ENCODE measurements at regions not wholly inside any gene's neighbourhood (a gene's known extent, or its start where the extent isn't known, plus 50 kb on each side); places are given as distances from the start of the nearest gene placed in this dataset.

DNA sequence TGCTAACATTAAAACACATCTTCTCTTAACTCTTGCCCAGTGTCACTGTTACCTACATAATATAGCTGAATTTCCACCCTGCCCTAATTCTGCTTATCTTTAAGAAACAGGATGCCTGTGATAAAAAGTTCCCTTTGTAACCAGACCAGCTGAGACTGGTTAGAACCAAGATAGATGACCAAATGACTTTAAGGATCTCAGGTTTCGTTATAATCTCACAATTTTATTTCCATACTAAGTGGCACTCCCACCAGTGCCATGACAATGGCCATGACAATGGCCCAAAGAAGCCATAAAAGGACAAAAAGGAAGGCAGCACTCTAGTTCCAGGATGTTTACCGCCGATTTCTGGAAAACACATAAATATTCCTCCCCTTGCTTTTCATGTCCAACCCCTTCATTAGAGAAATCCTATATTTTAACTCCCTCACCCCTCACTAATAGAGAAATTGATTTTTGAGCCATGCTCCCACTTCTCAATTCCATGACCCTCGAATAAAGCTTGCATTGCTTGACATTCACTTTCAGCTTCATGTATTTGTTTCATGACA lies 126.1 kb downstream of the ELAPOR2 start:
- TF ChIP-seq TAF1 (IDR thresholded peaks at IDR 0.05; ENCODE audit: borderline replicate concordance, low read depth, low read length) (no peak), POLR2A (IDR thresholded peaks at IDR 0.05; ENCODE audit: low read depth, low read length) (no peak), POLR2AphosphoS5 (IDR thresholded peaks at IDR 0.05; ENCODE audit: low read depth, low read length) (no peak)
- FAIRE-seq = no peak
- DNase-seq (ENCODE audit: insufficient read length) = no peak

DNA sequence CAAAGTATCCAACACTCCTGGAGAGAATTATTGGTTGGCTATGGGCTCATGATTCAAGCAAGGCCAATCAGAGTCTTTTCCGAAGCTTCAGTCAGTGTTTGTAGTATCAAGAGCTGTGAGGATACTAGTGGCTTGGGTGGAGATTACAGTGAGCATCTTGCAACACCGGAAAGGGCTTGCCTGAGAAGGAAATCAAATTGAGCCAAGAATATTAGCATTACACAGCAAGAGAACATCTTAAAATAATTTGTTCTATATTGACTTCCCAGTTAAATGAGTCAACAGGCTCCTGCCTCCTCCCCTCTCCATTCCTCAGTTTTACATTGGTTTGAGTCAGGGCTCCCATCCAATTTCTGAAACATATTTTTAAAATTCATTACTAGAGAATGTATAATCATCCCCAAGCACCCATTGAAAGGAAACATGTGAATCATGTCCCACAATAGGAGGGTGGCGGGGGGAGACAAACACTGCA lies 127.4 kb downstream of the ELAPOR2 start:
- TF ChIP-seq POLR2AphosphoS5 (IDR thresholded peaks at IDR 0.05; ENCODE audit: low read depth, low read length) (no peak), TAF1 (IDR thresholded peaks at IDR 0.05; ENCODE audit: borderline replicate concordance, low read depth, low read length) (no peak), POLR2A (IDR thresholded peaks at IDR 0.05; ENCODE audit: low read depth, low read length) (no peak)
- DNase-seq (ENCODE audit: insufficient read length) (no peak), FAIRE-seq (no peak)

DNA sequence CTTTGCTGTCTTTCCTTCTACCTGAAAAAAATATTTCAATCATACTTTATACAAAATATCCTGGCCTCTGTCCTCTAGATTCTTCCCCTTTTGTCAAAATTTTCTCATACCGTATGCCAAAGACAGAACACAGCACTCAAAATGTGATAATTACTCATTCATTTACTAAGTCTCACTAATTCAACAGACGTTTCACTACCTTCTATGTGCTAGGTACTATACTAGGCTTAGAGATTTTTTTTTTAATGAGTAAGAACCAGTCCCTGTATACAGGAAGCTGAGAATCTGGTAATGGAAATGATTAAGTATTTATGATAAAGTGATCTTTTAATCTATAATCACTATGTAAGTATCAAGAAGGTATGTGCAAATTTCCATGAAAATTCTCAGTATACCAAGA lies 128.0 kb downstream of the ELAPOR2 start:
- FAIRE-seq (no peak), DNase-seq (ENCODE audit: insufficient read length) (no peak)
- TF ChIP-seq POLR2AphosphoS5 (IDR thresholded peaks at IDR 0.05; ENCODE audit: low read depth, low read length) (no peak), POLR2A (IDR thresholded peaks at IDR 0.05; ENCODE audit: low read depth, low read length) (no peak), TAF1 (IDR thresholded peaks at IDR 0.05; ENCODE audit: borderline replicate concordance, low read depth, low read length) (no peak)

DNA sequence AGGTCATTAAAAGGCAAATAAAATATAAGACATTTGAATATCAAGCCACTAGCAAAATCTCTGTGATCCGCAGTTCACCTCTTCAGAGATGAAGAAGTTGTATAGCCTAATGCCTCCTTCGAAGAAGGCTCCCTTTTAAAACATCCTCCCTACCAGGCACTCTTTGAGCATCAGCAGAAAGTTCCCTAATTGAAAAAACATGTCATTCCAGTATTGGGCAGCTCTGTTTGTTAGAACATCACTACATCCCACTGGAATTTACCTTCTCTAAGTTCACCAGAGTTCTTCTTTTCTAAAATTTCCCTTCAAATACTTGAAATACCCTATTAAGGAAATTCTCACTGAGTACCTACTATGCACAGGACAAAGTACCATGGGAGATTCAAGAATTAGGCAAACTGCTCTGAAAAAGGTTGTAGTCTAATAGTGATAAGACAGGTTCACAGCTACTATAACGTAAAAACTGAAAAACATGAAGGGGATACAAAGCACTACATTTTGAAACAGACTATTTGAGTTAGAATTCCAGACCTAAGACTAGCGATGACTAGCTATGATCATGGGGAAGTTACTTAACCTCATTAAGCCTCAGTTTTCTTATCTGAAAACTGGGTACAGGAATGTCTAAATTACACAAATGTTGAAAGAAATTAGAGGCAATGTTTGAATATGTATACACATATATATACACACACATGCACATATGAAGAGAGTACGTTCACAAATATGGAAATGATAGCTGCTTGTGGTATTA lies 128.7 kb downstream of the ELAPOR2 start:
- FAIRE-seq (peak; percentile 50), DNase-seq (ENCODE audit: insufficient read length) (no peak)
- TF ChIP-seq POLR2AphosphoS5 (IDR thresholded peaks at IDR 0.05; ENCODE audit: low read depth, low read length) (no peak), TAF1 (IDR thresholded peaks at IDR 0.05; ENCODE audit: borderline replicate concordance, low read depth, low read length) (no peak), POLR2A (IDR thresholded peaks at IDR 0.05; ENCODE audit: low read depth, low read length) (no peak)

DNA sequence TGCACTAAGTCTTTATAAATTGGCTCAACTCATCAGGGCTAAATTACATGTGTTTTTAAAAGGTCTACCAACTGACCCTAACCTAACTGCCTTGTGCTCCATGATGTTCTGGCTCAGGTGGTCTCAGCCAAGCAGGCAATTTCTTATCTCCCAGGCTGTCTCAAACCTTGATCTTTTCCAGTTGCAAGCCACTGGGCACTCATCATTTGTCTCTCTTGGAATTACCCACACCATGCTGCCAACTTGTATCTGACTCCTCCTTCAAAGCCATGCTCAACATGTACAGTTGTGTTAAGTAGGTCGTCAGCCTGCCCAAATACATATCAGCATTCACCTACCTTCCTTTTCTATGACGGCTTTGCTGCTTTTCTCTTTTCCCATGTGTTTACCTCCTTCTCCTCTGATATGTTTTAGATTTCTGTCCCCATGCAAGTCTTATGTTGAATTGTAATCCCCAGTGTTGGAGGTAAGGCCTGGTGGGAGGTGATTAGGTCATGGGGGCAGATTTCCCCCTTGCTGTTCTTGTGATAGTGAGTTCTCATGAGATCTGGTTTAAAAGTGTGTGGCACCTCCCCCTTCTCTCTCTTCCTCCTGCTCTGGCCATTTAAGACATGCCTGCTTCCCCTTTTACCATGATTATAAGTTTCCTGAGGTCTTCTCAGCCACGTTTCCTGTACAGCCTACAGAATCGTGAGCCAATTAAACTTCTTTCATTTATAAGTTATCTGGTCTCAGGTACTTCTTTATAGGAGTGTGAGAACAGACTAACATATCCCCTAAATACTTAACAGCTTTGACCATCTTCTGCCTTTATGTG lies 130.0 kb downstream of the ELAPOR2 start:
- peak; percentile 80 for FAIRE-seq
- DNase-seq (ENCODE audit: insufficient read length) = no peak
- TF ChIP-seq TAF1 (IDR thresholded peaks at IDR 0.05; ENCODE audit: borderline replicate concordance, low read depth, low read length) (no peak), POLR2A (IDR thresholded peaks at IDR 0.05; ENCODE audit: low read depth, low read length) (no peak), POLR2AphosphoS5 (IDR thresholded peaks at IDR 0.05; ENCODE audit: low read depth, low read length) (no peak)

DNA sequence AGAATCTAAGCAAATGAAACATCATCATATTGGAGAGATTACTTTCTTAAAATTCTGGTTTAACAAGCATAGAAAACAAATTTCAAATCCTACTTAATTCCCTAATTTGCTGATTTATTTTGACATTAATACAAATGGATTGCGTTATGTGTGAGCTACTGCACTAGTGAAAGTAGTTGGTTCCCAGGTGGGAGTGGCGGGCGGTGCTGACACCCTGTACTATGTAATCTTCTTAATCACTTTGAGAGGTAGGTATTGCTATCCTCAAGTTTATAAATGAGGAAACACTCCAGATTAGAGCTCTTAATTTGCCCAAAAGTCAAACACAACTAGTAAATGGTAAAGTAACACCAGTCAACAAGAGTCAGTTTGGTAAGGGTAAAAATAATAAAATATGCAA lies 131.1 kb downstream of the ELAPOR2 start:
- DNase-seq (ENCODE audit: insufficient read length) (no peak), FAIRE-seq (no peak)
- TF ChIP-seq POLR2A (IDR thresholded peaks at IDR 0.05; ENCODE audit: low read depth, low read length) (no peak), POLR2AphosphoS5 (IDR thresholded peaks at IDR 0.05; ENCODE audit: low read depth, low read length) (no peak), TAF1 (IDR thresholded peaks at IDR 0.05; ENCODE audit: borderline replicate concordance, low read depth, low read length) (no peak)

DNA sequence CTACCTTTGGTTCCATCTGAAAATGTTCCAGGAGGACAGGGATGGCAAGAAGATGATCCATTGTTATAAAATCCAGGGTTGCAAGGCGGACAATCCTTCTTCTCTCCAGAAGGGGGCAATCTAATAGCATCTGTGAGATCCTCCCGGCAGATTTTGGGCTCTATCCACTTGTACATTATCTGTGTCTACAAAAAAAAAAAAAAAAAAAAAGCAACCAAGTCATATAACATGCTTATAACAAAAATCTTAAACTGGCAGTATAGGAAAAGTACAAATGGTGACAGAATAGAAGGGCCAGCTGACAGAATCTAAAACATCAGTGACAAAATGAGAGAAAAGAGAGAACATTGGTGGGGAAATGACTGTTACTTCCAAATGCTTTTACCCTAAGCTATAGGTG lies 132.7 kb downstream of the ELAPOR2 start:
- peak; percentile 92 for FAIRE-seq
- no peak for DNase-seq (ENCODE audit: insufficient read length)
- TF ChIP-seq POLR2AphosphoS5 (IDR thresholded peaks at IDR 0.05; ENCODE audit: low read depth, low read length) = no peak
- no peak for TF ChIP-seq TAF1 (IDR thresholded peaks at IDR 0.05; ENCODE audit: borderline replicate concordance, low read depth, low read length)
- TF ChIP-seq POLR2A (IDR thresholded peaks at IDR 0.05; ENCODE audit: low read depth, low read length) = no peak

DNA sequence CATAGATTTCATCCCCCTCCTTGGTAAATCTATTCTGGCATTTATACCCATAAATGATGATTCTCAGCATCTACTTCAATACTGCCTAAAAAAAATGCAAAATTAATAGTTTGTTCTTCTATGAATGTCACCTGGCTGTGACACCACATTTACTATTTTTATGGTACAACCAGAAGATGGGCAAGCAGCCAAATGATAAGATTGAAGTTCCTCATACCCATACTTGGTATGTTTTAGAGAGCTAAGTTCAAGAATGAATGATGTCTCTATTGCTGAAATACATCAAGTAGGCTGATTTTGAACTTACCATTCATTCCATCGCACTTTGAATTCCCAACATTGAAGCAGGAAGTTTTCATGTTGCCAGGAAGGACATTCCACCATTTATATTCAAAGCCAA lies 134.2 kb downstream of the ELAPOR2 start:
- no peak for DNase-seq (ENCODE audit: insufficient read length)
- peak; percentile 58 for FAIRE-seq
- TF ChIP-seq POLR2A (IDR thresholded peaks at IDR 0.05; ENCODE audit: low read depth, low read length) (no peak), POLR2AphosphoS5 (IDR thresholded peaks at IDR 0.05; ENCODE audit: low read depth, low read length) (no peak), TAF1 (IDR thresholded peaks at IDR 0.05; ENCODE audit: borderline replicate concordance, low read depth, low read length) (no peak)

DNA sequence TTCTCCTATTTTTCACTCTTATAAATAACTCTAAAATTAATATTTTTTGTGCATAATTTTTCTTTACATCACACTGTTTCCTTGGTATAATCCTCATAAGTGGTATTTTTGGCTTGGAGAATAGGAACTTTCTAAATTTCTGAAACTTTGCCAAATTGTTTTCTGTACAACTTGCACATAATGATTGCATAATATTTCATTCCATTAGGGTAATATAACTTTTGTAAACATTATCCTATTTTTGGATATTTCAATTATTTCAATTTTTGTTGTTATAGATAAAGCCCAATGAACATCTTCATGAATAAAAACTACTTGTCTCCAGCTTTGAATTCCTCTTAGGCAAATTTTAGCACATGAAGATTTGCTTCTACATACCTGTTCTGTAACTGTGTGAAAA lies 135.9 kb downstream of the ELAPOR2 start:
- FAIRE-seq = no peak

DNA sequence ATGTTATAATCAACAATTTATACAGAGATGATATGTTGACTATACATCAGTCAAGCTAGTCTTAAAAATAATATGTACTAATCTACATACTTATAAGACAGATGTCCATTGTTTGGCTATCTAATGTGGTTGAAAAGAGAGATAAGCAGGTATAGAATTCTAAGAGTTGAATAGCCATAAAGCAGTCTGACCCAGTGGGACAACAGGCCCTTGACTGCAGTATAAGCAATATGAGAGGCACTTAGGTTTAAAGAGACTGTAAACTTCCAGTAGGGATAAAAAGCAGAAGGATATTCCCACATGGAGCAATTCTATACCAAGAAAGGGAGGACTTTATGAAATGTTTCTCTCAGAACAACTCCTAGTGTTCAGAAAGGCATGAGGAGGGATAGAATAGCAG lies 139.3 kb downstream of the ELAPOR2 start:
- FAIRE-seq (no peak), DNase-seq (ENCODE audit: insufficient read length) (no peak)
- no peak for TF ChIP-seq POLR2AphosphoS5 (IDR thresholded peaks at IDR 0.05; ENCODE audit: low read depth, low read length)

More for the DNA sequence above, 135.9 kb downstream of the ELAPOR2 start:
- no peak for DNase-seq (ENCODE audit: insufficient read length)
- TF ChIP-seq TAF1 (IDR thresholded peaks at IDR 0.05; ENCODE audit: borderline replicate concordance, low read depth, low read length) (no peak), POLR2AphosphoS5 (IDR thresholded peaks at IDR 0.05; ENCODE audit: low read depth, low read length) (no peak), POLR2A (IDR thresholded peaks at IDR 0.05; ENCODE audit: low read depth, low read length) (no peak)

DNA sequence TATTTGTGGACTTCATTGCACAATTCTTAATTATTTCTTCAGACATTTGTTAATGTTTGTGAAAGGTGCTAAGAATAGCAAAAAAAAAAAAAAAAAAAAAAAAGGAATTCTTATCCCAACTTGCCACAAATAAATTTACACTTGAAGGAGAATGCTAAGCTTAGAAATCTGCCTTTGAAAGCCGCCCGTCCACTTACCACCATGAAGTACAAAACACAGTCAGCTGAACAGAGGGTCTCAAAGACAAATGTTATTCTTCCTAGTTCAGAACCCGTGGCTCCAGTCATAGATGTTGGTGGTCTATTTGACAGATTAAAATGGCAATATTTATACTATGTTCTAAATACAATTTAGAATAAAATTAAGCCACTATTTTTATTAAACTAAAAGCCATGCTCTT lies 141.2 kb downstream of the ELAPOR2 start:
- TF ChIP-seq POLR2AphosphoS5 (IDR thresholded peaks at IDR 0.05; ENCODE audit: low read depth, low read length) (no peak), POLR2A (IDR thresholded peaks at IDR 0.05; ENCODE audit: low read depth, low read length) (no peak), TAF1 (IDR thresholded peaks at IDR 0.05; ENCODE audit: borderline replicate concordance, low read depth, low read length) (no peak)
- FAIRE-seq = no peak

More for the DNA sequence above, 141.2 kb downstream of the ELAPOR2 start:
- no peak for DNase-seq (ENCODE audit: insufficient read length)

Data from GM12892 (cell line).